Stimulated activated naive B cell treated with anti-CD40 and anti-IgM and Interleukin-4, amounts not matched to agents 10 μg/mL and 1 μg/mL and 100 μg/mL, for 72 hours (primary cell): ENCODE measurements at regions not wholly inside any gene's neighbourhood (a gene's known extent, or its start where the extent isn't known, plus 50 kb on each side); places are given as distances from the start of the nearest gene placed in this dataset.

Experiments
- ATAC-seq, 2 donors: fragments of 150-1000 bp; cut with Tn5 transposase; replicated peaks; 2 replicates each; pipeline ENCODE4 v1.10.0; 2021; ENCODE audit warnings: moderate library complexity in 1 of 2
- DNase-seq: peaks from one replicate; pipeline ENCODE4 v3.0.0; 2021
- H3K27ac Mint-ChIP-seq: one replicate; pipeline ENCODE4 v1.8.0; 2022; ENCODE audit warnings: mild to moderate bottlenecking, mixed read lengths
- H3K27me3 Mint-ChIP-seq, 2 donors: one replicate each; pipeline ENCODE4 v1.8.0; 2022; ENCODE audit warnings: mixed read lengths in 2 of 2
- H3K36me3 Mint-ChIP-seq, 2 donors: one replicate each; pipeline ENCODE4 v1.8.0; 2022; ENCODE audit warnings: mixed read lengths in 2 of 2, mild to moderate bottlenecking in 1 of 2
- H3K4me1 Mint-ChIP-seq, 2 donors: one replicate each; pipeline ENCODE4 v1.8.0; 2022; ENCODE audit warnings: mixed read lengths in 2 of 2, mild to moderate bottlenecking in 1 of 2
- H3K4me3 Mint-ChIP-seq, 2 donors: one replicate each; pipeline ENCODE4 v1.8.0; 2022; ENCODE audit warnings: mild to moderate bottlenecking in 2 of 2, mixed read lengths in 2 of 2, moderate library complexity in 1 of 2
- H3K9me3 Mint-ChIP-seq, 2 donors: one replicate each; pipeline ENCODE4 v1.8.0; 2022; ENCODE audit warnings: mixed read lengths in 2 of 2, mild to moderate bottlenecking in 1 of 2

- Mint-ChIP-seq H3K27ac (no peak overlapping the region), H3K4me1 (no peaks in the 10 kb centered on the region), H3K27me3 (no peaks in the 10 kb centered on the region), H3K9me3 (peaks cover 0 to 2% of the 10 kb centered on the region in 2 donors), H3K4me3 (no peak overlapping the region), H3K36me3 (no peaks in the 10 kb centered on the region)
- DNase-seq (no peak), ATAC-seq (no peak)
Measured at GRCh38 chr6:56693246-56693607, 50.5 kb upstream of the DST start.

- Mint-ChIP-seq H3K4me1 (no peaks in the 10 kb centered on the region), H3K9me3 (peaks cover 0 to 2% of the 10 kb centered on the region in 2 donors), H3K27ac (no peak overlapping the region), H3K4me3 (no peak overlapping the region), H3K36me3 (no peaks in the 10 kb centered on the region), H3K27me3 (no peaks in the 10 kb centered on the region)
- ATAC-seq (no peak), DNase-seq (no peak)
Measured at GRCh38 chr6:56692523-56693245, 50.0 kb upstream of the DST start.
